GM12865 (cell line): ENCODE measurements at regions not wholly inside any gene's neighbourhood (a gene's known extent, or its start where the extent isn't known, plus 50 kb on each side); places are given as distances from the start of the nearest gene placed in this dataset.

Experiments used
- DNase-seq: peaks from one replicate; pipeline ENCODE4 v3.0.0; 2010; ENCODE audit warnings: low read depth
- H3K4me3 ChIP-seq: 2 replicates; pipeline ENCODE4 v1.5.1; 2011; ENCODE audit warnings: mild to moderate bottlenecking, low read depth, low read length, control low read depth
- CTCF ChIP-seq: IDR thresholded peaks from 2 replicates; pipeline ENCODE4 v1.5.1; 2011; ENCODE audit warnings: low read length, control low read depth, low read depth, inconsistent platforms; ENCODE audit not compliant: insufficient read depth; ENCODE audit errors: missing control alignments

GRCh38 chr2:15730545-15731212 lies 139.0 kb downstream of the DDX1 start:
- TF ChIP-seq CTCF: no peak
- H3K4me3 ChIP-seq: no peak overlapping the region
- DNase-seq: peak; percentile 63

GRCh38 chr2:15731213-15731888 lies 139.7 kb downstream of the DDX1 start:
- no peak for TF ChIP-seq CTCF
- no peak overlapping the region for H3K4me3 ChIP-seq
- no peak for DNase-seq

- no peak for TF ChIP-seq CTCF
- DNase-seq: no peak
- no peak overlapping the region for H3K4me3 ChIP-seq
These were observed 140.2 kb downstream of the DDX1 start for GRCh38 chr2:15731889-15732271.

- H3K4me3 ChIP-seq: no peak overlapping the region
- no peak for TF ChIP-seq CTCF
- peak; percentile 76 for DNase-seq
These were observed 140.8 kb downstream of the DDX1 start for GRCh38 chr2:15732341-15733077.

GRCh38 chr2:15733867-15734673 lies 142.4 kb downstream of the DDX1 start:
- no peak overlapping the region for H3K4me3 ChIP-seq
- DNase-seq: no peak
- TF ChIP-seq CTCF: no peak

GRCh38 chr2:15734674-15735483 lies 143.2 kb downstream of the DDX1 start:
- TF ChIP-seq CTCF: no peak
- H3K4me3 ChIP-seq: no peak overlapping the region
- DNase-seq: peak; percentile 26
